GM12873 (cell line): ENCODE measurements at regions not wholly inside any gene's neighbourhood (a gene's known extent, or its start where the extent isn't known, plus 50 kb on each side); places are given as distances from the start of the nearest gene placed in this dataset.

ENCODE experiments used
- CTCF ChIP-seq: IDR thresholded peaks from 2 replicates; pipeline ENCODE4 v1.5.1; 2012; ENCODE audit warnings: low read depth, mild to moderate bottlenecking, moderate library complexity, low read length, control low read depth; ENCODE audit not compliant: insufficient read depth; ENCODE audit errors: missing control alignments

- no peak for TF ChIP-seq CTCF
Observed at GRCh38 chr3:175919133-175919532, 1060.0 kb downstream of the NAALADL2 start.

- no peak for TF ChIP-seq CTCF
Observed at GRCh38 chr3:175916191-175916934, 1057.2 kb downstream of the NAALADL2 start.

GRCh38 chr3:175914785-175915184, 1055.7 kb downstream of the NAALADL2 start:
- TF ChIP-seq CTCF, result no peak

GRCh38 chr3:175913286-175913685, 1054.2 kb downstream of the NAALADL2 start:
- no peak for TF ChIP-seq CTCF

- TF ChIP-seq CTCF, result no peak
Observed at GRCh38 chr3:175911937-175912336, 1052.8 kb downstream of the NAALADL2 start.

GRCh38 chr3:175902226-175902625, 1043.1 kb downstream of the NAALADL2 start:
- no peak for TF ChIP-seq CTCF

- TF ChIP-seq CTCF, result no peak
Observed at GRCh38 chr3:175898194-175898593, 1039.1 kb downstream of the NAALADL2 start.

- TF ChIP-seq CTCF, result no peak
Observed at GRCh38 chr3:175896655-175897054, 1037.5 kb downstream of the NAALADL2 start.
